ENCODE measurements at regions not wholly inside any gene's neighbourhood (a gene's known extent, or its start where the extent isn't known, plus 50 kb on each side); places are given as distances from the start of the nearest gene placed in this dataset.

- Histone ChIP-seq H3K27me3 (no peaks in the 10 kb centered on the region), H3K4me3 (peak overlapping the region; percentile 45), H2AFZ (peak overlapping the region; percentile 63), H3K9me3 (ENCODE audit: low read depth) (no peaks in the 10 kb centered on the region), H4K20me1 (ENCODE audit: insufficient read depth, poor library complexity, severe bottlenecking) (no peaks in the 10 kb centered on the region), H3K79me2 (no peaks in the 10 kb centered on the region), H3K27ac (peak overlapping the region; percentile 73), H3K9me2 (replicated peaks; ENCODE audit: insufficient read depth) (no peaks in the 10 kb centered on the region), H3K4me2 (peak overlapping the region; percentile 78), H3K36me3 (replicated peaks; ENCODE audit: insufficient read depth, low read depth) (no peaks in the 10 kb centered on the region), H3K4me1 (ENCODE audit: insufficient read depth) (no peaks in the 10 kb centered on the region)
- WGBS (ENCODE audit: low lambda C conversion rate, missing lambda C conversion rate), result 13% methylated on average over 20 of the region's 20 CpGs
- DNase-seq (ENCODE audit: low spot score), result peak; percentile 81
- no peak for TF ChIP-seq EZH2phosphoT487 (IDR thresholded peaks at IDR 0.05; ENCODE audit: low read depth, severe bottlenecking, unreplicated experiment)
- TF ChIP-seq CTCF (IDR thresholded peaks at IDR 0.05; ENCODE audit: poor library complexity), result no peak
- no peak for TF ChIP-seq EZH2 (IDR thresholded peaks at IDR 0.05; ENCODE audit: borderline replicate concordance)
Measured at GRCh38 chr10:65570143-65571010, 1355.5 kb upstream of the LRRTM3 start.

DNA sequence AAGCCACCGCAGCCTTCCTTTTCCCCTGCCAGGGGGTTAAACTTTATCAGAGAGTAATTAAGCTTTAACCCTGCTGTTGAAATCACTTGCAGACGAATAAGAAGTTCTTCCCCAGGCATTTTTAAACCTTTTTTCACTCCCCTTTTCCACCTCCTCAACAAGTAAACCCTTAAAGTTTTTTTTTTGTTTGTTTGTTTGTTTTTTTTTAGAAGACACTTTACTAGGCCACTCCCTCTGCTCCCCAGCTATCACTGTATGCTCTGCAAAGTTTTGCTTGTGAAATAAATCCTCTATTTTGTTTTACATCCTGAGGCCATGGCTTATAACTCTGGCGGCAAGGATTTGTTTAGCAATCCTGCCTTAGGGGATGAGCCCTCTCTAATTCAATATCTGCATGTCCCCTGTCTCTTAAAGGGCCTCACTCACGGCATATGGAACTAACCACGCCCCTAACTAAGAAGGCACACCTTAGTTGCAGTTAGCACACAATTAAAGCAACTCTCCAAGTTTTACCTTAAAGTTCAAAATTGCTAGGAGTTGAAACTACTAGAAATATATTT lies 1354.7 kb upstream of the LRRTM3 start:
- Histone ChIP-seq H3K4me1 (ENCODE audit: insufficient read depth) (no peaks in the 10 kb centered on the region), H3K9me2 (replicated peaks; ENCODE audit: insufficient read depth) (no peaks in the 10 kb centered on the region), H3K4me3 (peak overlapping the region; percentile 45), H2AFZ (peak overlapping the region; percentile 63), H3K27me3 (no peaks in the 10 kb centered on the region), H4K20me1 (ENCODE audit: insufficient read depth, poor library complexity, severe bottlenecking) (no peaks in the 10 kb centered on the region), H3K4me2 (peak overlapping the region; percentile 78), H3K79me2 (no peaks in the 10 kb centered on the region), H3K27ac (peak overlapping the region; percentile 73), H3K9me3 (ENCODE audit: low read depth) (no peaks in the 10 kb centered on the region), H3K36me3 (replicated peaks; ENCODE audit: insufficient read depth, low read depth) (no peaks in the 10 kb centered on the region)
- DNase-seq (ENCODE audit: low spot score), result peak; percentile 15
- TF ChIP-seq CTCF (IDR thresholded peaks at IDR 0.05; ENCODE audit: poor library complexity), result no peak
- TF ChIP-seq EZH2 (IDR thresholded peaks at IDR 0.05; ENCODE audit: borderline replicate concordance), result no peak
- TF ChIP-seq EZH2phosphoT487 (IDR thresholded peaks at IDR 0.05; ENCODE audit: low read depth, severe bottlenecking, unreplicated experiment), result no peak
- 9% methylated on average over 5 of the region's 5 CpGs for WGBS (ENCODE audit: low lambda C conversion rate, missing lambda C conversion rate)

GRCh38 chr10:65581426-65582026 lies 1344.3 kb upstream of the LRRTM3 start:
- Histone ChIP-seq H4K20me1 (ENCODE audit: insufficient read depth, poor library complexity, severe bottlenecking) (no peaks in the 10 kb centered on the region), H3K4me1 (ENCODE audit: insufficient read depth) (no peaks in the 10 kb centered on the region), H3K4me2 (no peak overlapping the region), H3K9me3 (ENCODE audit: low read depth) (no peaks in the 10 kb centered on the region), H3K36me3 (replicated peaks; ENCODE audit: insufficient read depth, low read depth) (no peaks in the 10 kb centered on the region), H3K9me2 (replicated peaks; ENCODE audit: insufficient read depth) (no peaks in the 10 kb centered on the region), H3K27ac (no peak overlapping the region), H3K4me3 (no peak overlapping the region), H3K79me2 (no peaks in the 10 kb centered on the region), H2AFZ (no peak overlapping the region), H3K27me3 (no peaks in the 10 kb centered on the region)
- 96% methylated on average over 5 of the region's 5 CpGs for WGBS (ENCODE audit: low lambda C conversion rate, missing lambda C conversion rate)
- no peak for DNase-seq (ENCODE audit: low spot score)
- TF ChIP-seq CTCF (IDR thresholded peaks at IDR 0.05; ENCODE audit: poor library complexity) (no peak), EZH2 (IDR thresholded peaks at IDR 0.05; ENCODE audit: borderline replicate concordance) (no peak), EZH2phosphoT487 (IDR thresholded peaks at IDR 0.05; ENCODE audit: low read depth, severe bottlenecking, unreplicated experiment) (no peak)

Data from hepatocyte (in vitro differentiated cells).